Large intestine (tissue), 3 donors: ENCODE measurements at regions not wholly inside any gene's neighbourhood (a gene's known extent, or its start where the extent isn't known, plus 50 kb on each side); places are given as distances from the start of the nearest gene placed in this dataset.
"Not testable (repeated sequence)": the region's sequence is repeated elsewhere in the genome, so short reads cannot be mapped to it uniquely, and the experiment has no call there.

Experiments used
- DNase-seq, 2 donors: peaks; one replicate each; pipeline versions ENCODE4 v3.0.0 to v3.0.0-alpha.2; 2013
- H3K27ac ChIP-seq: one replicate; pipeline ENCODE4 v1.5.1; 2013; ENCODE audit warnings: low read length
- H3K27me3 ChIP-seq: 2 replicates; pipeline ENCODE4 v1.6.1; 2013; ENCODE audit warnings: low read length; ENCODE audit not compliant: control insufficient read depth, insufficient read depth
- H3K36me3 ChIP-seq: 2 replicates; pipeline ENCODE4 v1.6.1; 2013; ENCODE audit warnings: low read length; ENCODE audit not compliant: control insufficient read depth, insufficient read depth
- H3K4me1 ChIP-seq: one replicate; pipeline ENCODE4 v1.6.1; 2013; ENCODE audit warnings: low read length; ENCODE audit not compliant: control insufficient read depth, insufficient read depth
- H3K4me3 ChIP-seq: one replicate; pipeline ENCODE4 v1.5.1; 2013; ENCODE audit warnings: low read length
- H3K9me3 ChIP-seq: one replicate; pipeline ENCODE4 v1.6.1; 2013; ENCODE audit warnings: mild to moderate bottlenecking, low read depth, low read length, moderate library complexity; ENCODE audit not compliant: control insufficient read depth
- WGBS: methylation state at CpG from one replicate; pipeline ENCODE4 v1.1.5; 2013; ENCODE audit warnings: low lambda C conversion rate; ENCODE audit not compliant: insufficient coverage; 5-methylcytosine and 5-hydroxymethylcytosine counted together

GRCh38 chr2:195555971-195556370, 101.1 kb upstream of the SLC39A10 start:
- Histone ChIP-seq H3K4me3 (no peak overlapping the region), H3K27ac (no peak overlapping the region), H3K27me3 (no peaks in the 10 kb centered on the region), H3K4me1 (no peaks in the 10 kb centered on the region), H3K36me3 (no peaks in the 10 kb centered on the region), H3K9me3 (no peaks in the 10 kb centered on the region)
- WGBS, result 100% methylated on average over 1 of the region's 1 CpG
- DNase-seq, result no peak

GRCh38 chr2:195552581-195552980, 104.4 kb upstream of the SLC39A10 start:
- no CpG with 5 or more reads among the region's 1 CpG for WGBS
- no peaks in the 10 kb centered on the region for H3K36me3 ChIP-seq
- no peaks in the 10 kb centered on the region for H3K4me1 ChIP-seq
- H3K9me3 ChIP-seq, result peaks cover 2% of the 10 kb centered on the region
- DNase-seq, result no peak
- no peak overlapping the region for H3K27ac ChIP-seq
- H3K4me3 ChIP-seq, result no peak overlapping the region
- H3K27me3 ChIP-seq, result no peaks in the 10 kb centered on the region

GRCh38 chr2:195548198-195548940, 108.7 kb upstream of the SLC39A10 start:
- Histone ChIP-seq H3K36me3 (no peaks in the 10 kb centered on the region), H3K27me3 (no peaks in the 10 kb centered on the region), H3K4me3 (no peak overlapping the region), H3K9me3 (peaks cover 7% of the 10 kb centered on the region), H3K27ac (no peak overlapping the region), H3K4me1 (peaks cover 4% of the 10 kb centered on the region)
- DNase-seq, result no peak
- WGBS, result no CpG with 5 or more reads among the region's 4 CpGs

GRCh38 chr2:195547268-195547840, 109.7 kb upstream of the SLC39A10 start:
- not testable (repeated sequence) for H3K27ac ChIP-seq, H3K9me3 ChIP-seq, H3K4me3 ChIP-seq, H3K36me3 ChIP-seq, DNase-seq, H3K4me1 ChIP-seq, H3K27me3 ChIP-seq
- WGBS, result no CpG with 5 or more reads among the region's 47 CpGs

- H3K27ac ChIP-seq, result no peak overlapping the region
- no peak overlapping the region for H3K4me3 ChIP-seq
- H3K4me1 ChIP-seq, result peaks cover 4% of the 10 kb centered on the region
- WGBS, result 100% methylated on average over 1 of the region's 3 CpGs
- H3K36me3 ChIP-seq, result no peaks in the 10 kb centered on the region
- H3K27me3 ChIP-seq, result no peaks in the 10 kb centered on the region
- H3K9me3 ChIP-seq, result peaks cover 7% of the 10 kb centered on the region
- no peak for DNase-seq
These were observed 111.2 kb upstream of the SLC39A10 start for GRCh38 chr2:195545811-195546210.

- Histone ChIP-seq H3K36me3 (no peaks in the 10 kb centered on the region), H3K27ac (no peak overlapping the region), H3K4me3 (no peak overlapping the region), H3K27me3 (no peaks in the 10 kb centered on the region), H3K4me1 (peaks cover 4% of the 10 kb centered on the region), H3K9me3 (peaks cover 7% of the 10 kb centered on the region)
- peak in 1 of 2 donors; percentile 65 for DNase-seq
- WGBS, result no CpG with 5 or more reads among the region's 11 CpGs
These were observed 112.8 kb upstream of the SLC39A10 start for GRCh38 chr2:195543902-195544894.

GRCh38 chr2:195543063-195543462, 114.0 kb upstream of the SLC39A10 start:
- no peak for DNase-seq
- H3K9me3 ChIP-seq, result peaks cover 7% of the 10 kb centered on the region
- peaks cover 4% of the 10 kb centered on the region for H3K4me1 ChIP-seq
- no CpG with 5 or more reads among the region's 2 CpGs for WGBS
- H3K27me3 ChIP-seq, result no peaks in the 10 kb centered on the region
- no peak overlapping the region for H3K4me3 ChIP-seq
- H3K36me3 ChIP-seq, result no peaks in the 10 kb centered on the region
- H3K27ac ChIP-seq, result no peak overlapping the region

GRCh38 chr2:195542067-195542466, 115.0 kb upstream of the SLC39A10 start:
- Histone ChIP-seq H3K27me3 (no peaks in the 10 kb centered on the region), H3K4me1 (peaks cover 4% of the 10 kb centered on the region), H3K36me3 (no peaks in the 10 kb centered on the region), H3K9me3 (peaks cover under 1% of the 10 kb centered on the region), H3K27ac (no peak overlapping the region), H3K4me3 (no peak overlapping the region)
- no peak for DNase-seq
- WGBS, result no CpG with 5 or more reads among the region's 4 CpGs

- WGBS, result no CpG with 5 or more reads among the region's 2 CpGs
- H3K4me3 ChIP-seq, result no peak overlapping the region
- no peaks in the 10 kb centered on the region for H3K4me1 ChIP-seq
- no peaks in the 10 kb centered on the region for H3K36me3 ChIP-seq
- H3K9me3 ChIP-seq, result no peaks in the 10 kb centered on the region
- H3K27ac ChIP-seq, result no peak overlapping the region
- H3K27me3 ChIP-seq, result no peaks in the 10 kb centered on the region
- DNase-seq, result no peak
These were observed 118.1 kb upstream of the SLC39A10 start for GRCh38 chr2:195538937-195539336.

GRCh38 chr2:195537811-195538210, 119.2 kb upstream of the SLC39A10 start:
- no peak for DNase-seq
- Histone ChIP-seq H3K27ac (no peak overlapping the region), H3K4me3 (no peak overlapping the region), H3K9me3 (no peaks in the 10 kb centered on the region), H3K36me3 (no peaks in the 10 kb centered on the region), H3K27me3 (no peaks in the 10 kb centered on the region), H3K4me1 (peaks cover 1% of the 10 kb centered on the region)
- WGBS, result 93% methylated on average over 3 of the region's 3 CpGs
